H1 (cell line): ENCODE measurements at regions not wholly inside any gene's neighbourhood (a gene's known extent, or its start where the extent isn't known, plus 50 kb on each side); places are given as distances from the start of the nearest gene placed in this dataset.

Experiments used
- TCF12 ChIP-seq: IDR thresholded peaks from 2 replicates; pipeline ENCODE4 v1.6.1; 2011; ENCODE audit warnings: low read depth, mild to moderate bottlenecking, low read length
- TF ChIP-seq, protein P1 (sequence below): IDR thresholded peaks from 2 replicates; pipeline ENCODE4 v1.6.1; 2011; ENCODE audit warnings: low read depth, mild to moderate bottlenecking, low read length; ENCODE audit not compliant: insufficient read depth

DNA sequence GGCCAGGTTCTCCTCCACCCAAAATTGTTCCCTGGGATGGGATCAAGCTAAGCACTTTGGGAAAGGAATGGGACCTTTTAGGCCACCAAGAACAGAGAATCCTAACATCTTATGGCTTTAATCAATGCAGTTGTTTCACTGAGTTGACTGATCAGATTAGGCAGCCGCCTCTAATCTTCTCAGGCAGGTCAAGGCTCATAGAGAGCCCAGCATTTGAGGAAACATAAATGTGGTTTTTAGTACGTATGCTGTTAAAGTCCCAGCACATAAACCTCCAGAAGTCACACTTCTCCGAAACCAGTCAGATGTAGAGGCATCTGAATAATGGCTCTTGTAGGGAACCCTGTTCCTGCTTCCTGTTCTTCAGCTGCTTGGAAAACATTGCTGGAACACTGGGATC lies 99.5 kb upstream of the RMDN2 start (continued):
- TF ChIP-seq, protein P1, sequence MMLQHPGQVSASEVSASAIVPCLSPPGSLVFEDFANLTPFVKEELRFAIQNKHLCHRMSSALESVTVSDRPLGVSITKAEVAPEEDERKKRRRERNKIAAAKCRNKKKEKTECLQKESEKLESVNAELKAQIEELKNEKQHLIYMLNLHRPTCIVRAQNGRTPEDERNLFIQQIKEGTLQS, result no peak
- no peak for TF ChIP-seq TCF12
